PC-9 (cell line): ENCODE measurements at regions not wholly inside any gene's neighbourhood (a gene's known extent, or its start where the extent isn't known, plus 50 kb on each side); places are given as distances from the start of the nearest gene placed in this dataset.

Experiments used
- CTCF ChIP-seq: fragments of 200-600 bp; sonication (generic); conservative IDR thresholded peaks from 2 replicates; pipeline ENCODE4 v1.6.1; 2017; ENCODE audit warnings: mixed run types, antibody characterized with exemption, mild to moderate bottlenecking, moderate library complexity
- EZH2 ChIP-seq: fragments of 200-600 bp; sonication (generic); IDR thresholded peaks from 2 replicates; pipeline ENCODE4 v1.8.0; 2017; ENCODE audit warnings: antibody characterized with exemption, low read depth

- no peak for TF ChIP-seq CTCF
- no peak for TF ChIP-seq EZH2
Observed at GRCh38 chr10:64765498-64765897, 1244.3 kb downstream of the REEP3 start.
